H9 (cell line): ENCODE measurements at regions not wholly inside any gene's neighbourhood (a gene's known extent, or its start where the extent isn't known, plus 50 kb on each side); places are given as distances from the start of the nearest gene placed in this dataset.

Experiments
- DNase-seq: peaks from one replicate; pipeline ENCODE4 v3.0.0-alpha.2; 2017
- H2AFZ ChIP-seq: one replicate; pipeline ENCODE4 v1.6.1; 2013; ENCODE audit warnings: mild to moderate bottlenecking, low read length, control low read depth, moderate library complexity
- H2AK5ac ChIP-seq: 2 replicates; pipeline ENCODE4 v1.6.1; 2013; ENCODE audit warnings: low read length, control low read depth, mixed read lengths; ENCODE audit not compliant: insufficient read length
- H2BK120ac ChIP-seq: one replicate; pipeline ENCODE4 v1.6.1; 2013; ENCODE audit warnings: low read depth, mild to moderate bottlenecking, low read length, control low read depth, inconsistent platforms; ENCODE audit not compliant: poor library complexity, severe bottlenecking
- H2BK12ac ChIP-seq: 2 replicates; pipeline ENCODE4 v1.6.1; 2013; ENCODE audit warnings: low read length, control low read depth, mixed read lengths, low read depth; ENCODE audit not compliant: insufficient read length
- H2BK15ac ChIP-seq: 2 replicates; pipeline ENCODE4 v1.6.1; 2013; ENCODE audit warnings: low read depth, low read length, control low read depth
- H2BK20ac ChIP-seq: one replicate; pipeline ENCODE4 v1.6.1; 2013; ENCODE audit warnings: low read depth, mild to moderate bottlenecking, low read length, control low read depth, inconsistent platforms; ENCODE audit not compliant: poor library complexity, severe bottlenecking
- H2BK5ac ChIP-seq: 2 replicates; pipeline ENCODE4 v1.6.1; 2013; ENCODE audit warnings: low read length, control low read depth, mixed read lengths; ENCODE audit not compliant: insufficient read length
- H3K14ac ChIP-seq: 2 replicates; pipeline ENCODE4 v1.6.1; 2013; ENCODE audit warnings: low read length, control low read depth; ENCODE audit not compliant: insufficient read depth
- H3K18ac ChIP-seq: 2 replicates; pipeline ENCODE4 v1.6.1; 2013; ENCODE audit warnings: low read depth, mild to moderate bottlenecking, mixed read lengths, low read length, control low read depth; ENCODE audit not compliant: insufficient read length
- H3K23ac ChIP-seq: 2 replicates; pipeline ENCODE4 v1.6.1; 2013; ENCODE audit warnings: low read length, control low read depth, mixed read lengths, low read depth; ENCODE audit not compliant: insufficient read length
- H3K23me2 ChIP-seq: 2 replicates; pipeline ENCODE4 v1.6.1; 2013; ENCODE audit warnings: low read depth, mild to moderate bottlenecking, mixed read lengths, low read length, control low read depth; ENCODE audit not compliant: insufficient read length, poor library complexity, severe bottlenecking
- H3K27ac ChIP-seq: 2 replicates; pipeline ENCODE4 v1.5.1; 2013; ENCODE audit warnings: low read length, control low read depth, mixed read lengths, low read depth; ENCODE audit not compliant: insufficient read length
- H3K27me3 ChIP-seq: 2 replicates; pipeline ENCODE4 v1.6.1; 2013; ENCODE audit warnings: low read length, control low read depth, inconsistent platforms; ENCODE audit not compliant: insufficient read depth
- H3K4ac ChIP-seq: 2 replicates; pipeline ENCODE4 v1.6.1; 2013; ENCODE audit warnings: low read depth, mild to moderate bottlenecking, control low read depth, inconsistent platforms, low read length, moderate library complexity
- H3K4me1 ChIP-seq: 2 replicates; pipeline ENCODE4 v1.6.1; 2013; ENCODE audit warnings: low read length, control low read depth, inconsistent platforms; ENCODE audit not compliant: insufficient read depth
- H3K4me2 ChIP-seq: 2 replicates; pipeline ENCODE4 v1.6.1; 2013; ENCODE audit warnings: low read length, control low read depth, mixed read lengths; ENCODE audit not compliant: insufficient read length, insufficient read depth
- H3K56ac ChIP-seq: 2 replicates; pipeline ENCODE4 v1.6.1; 2013; ENCODE audit warnings: low read depth, mild to moderate bottlenecking, mixed read lengths, low read length, control low read depth; ENCODE audit not compliant: insufficient read length
- H3K79me1 ChIP-seq: 2 replicates; pipeline ENCODE4 v1.6.1; 2013; ENCODE audit warnings: low read depth, mild to moderate bottlenecking, moderate library complexity, low read length, control low read depth, inconsistent platforms; ENCODE audit not compliant: insufficient read depth, poor library complexity, severe bottlenecking
- H3K79me2 ChIP-seq: 2 replicates; pipeline ENCODE4 v1.6.1; 2013; ENCODE audit warnings: low read length, control low read depth, inconsistent platforms; ENCODE audit not compliant: insufficient read depth
- H3K9ac ChIP-seq: 2 replicates; pipeline ENCODE4 v1.6.1; 2013; ENCODE audit warnings: low read length, control low read depth, mixed read lengths; ENCODE audit not compliant: insufficient read length; ENCODE audit errors: extremely low read depth
- H3K9me3 ChIP-seq: one replicate; pipeline ENCODE4 v1.6.1; 2013; ENCODE audit warnings: low read depth, low read length, inconsistent platforms; ENCODE audit not compliant: control insufficient read depth
- H3T11ph ChIP-seq: one replicate; pipeline ENCODE4 v1.6.1; 2013; ENCODE audit warnings: mild to moderate bottlenecking, low read length, control low read depth, inconsistent platforms
- H4K20me1 ChIP-seq: one replicate; pipeline ENCODE4 v1.6.1; 2013; ENCODE audit not compliant: control insufficient read depth, insufficient read length, insufficient read depth
- H4K5ac ChIP-seq: 2 replicates; pipeline ENCODE4 v1.6.1; 2013; ENCODE audit warnings: low read depth, mild to moderate bottlenecking, mixed read lengths, low read length, control low read depth; ENCODE audit not compliant: insufficient read length
- H4K8ac ChIP-seq: replicated peaks from 2 replicates; pipeline ENCODE4 v1.6.1; 2013; ENCODE audit warnings: low read length, control low read depth, mixed read lengths, low read depth; ENCODE audit not compliant: insufficient read length
- H4K91ac ChIP-seq: 2 replicates; pipeline ENCODE4 v1.6.1; 2013; ENCODE audit warnings: low read depth, mild to moderate bottlenecking, moderate library complexity, mixed read lengths, low read length, control low read depth; ENCODE audit not compliant: insufficient read length
- H3K27ac Mint-ChIP-seq, 3 experiments: 2 replicates in 2 of 3; 3 replicates in 1 of 3; pipeline ENCODE4 v1.8.0; 2020 to 2021; ENCODE audit warnings: mixed read lengths in 3 of 3, mild to moderate bottlenecking in 1 of 3, moderate library complexity in 1 of 3
- H3K27me3 Mint-ChIP-seq: 2 replicates; pipeline ENCODE4 v1.8.0; 2021; ENCODE audit warnings: low read depth, mild to moderate bottlenecking, moderate library complexity, mixed read lengths
- H3K36me3 Mint-ChIP-seq, 3 experiments: 2 replicates in 2 of 3; 3 replicates in 1 of 3; pipeline ENCODE4 v1.8.0; 2020 to 2021; ENCODE audit warnings: low read depth in 3 of 3, mixed read lengths in 3 of 3; ENCODE audit not compliant: insufficient read depth in 1 of 3
- H3K4me1 Mint-ChIP-seq, 2 experiments: 2 replicates each; pipeline ENCODE4 v1.8.0; 2020; ENCODE audit warnings: mixed read lengths in 2 of 2
- H3K4me3 Mint-ChIP-seq, 2 experiments: 2 replicates in 1 of 2; 3 replicates in 1 of 2; pipeline ENCODE4 v1.8.0; 2020 to 2021; ENCODE audit warnings: mild to moderate bottlenecking in 2 of 2, mixed read lengths in 2 of 2, moderate library complexity in 1 of 2
- H3K9me3 Mint-ChIP-seq, 2 experiments: 2 replicates in 1 of 2; 3 replicates in 1 of 2; pipeline ENCODE4 v1.8.0; 2020; ENCODE audit warnings: mild to moderate bottlenecking in 2 of 2, mixed read lengths in 2 of 2, moderate library complexity in 1 of 2
- WGBS: extraction: QIAGEN DNeasy Blood & Tissue Kit; methylation state at CpG from one replicate; pipeline ENCODE4 v1.1.7; 2013; ENCODE audit warnings: missing lambda C conversion rate, low lambda C conversion rate, mixed read lengths; ENCODE audit not compliant: insufficient read length; ENCODE audit errors: extremely low coverage; 5-methylcytosine and 5-hydroxymethylcytosine counted together
- TF ChIP-seq, protein P1 (sequence below): fragments of 200-600 bp; sonication (generic); conservative IDR thresholded peaks from 3 replicates; pipeline ENCODE4 v1.8.0; 2021; ENCODE audit warnings: antibody characterized with exemption, mild to moderate bottlenecking

GRCh38 chr12:82146740-82147139 is 211.4 kb downstream of the CCDC59 start:
- no peak overlapping the region for H2AK5ac ChIP-seq
- no peak overlapping the region for H2BK120ac ChIP-seq
- H4K5ac ChIP-seq = no peak overlapping the region
- H3K27ac Mint-ChIP-seq = peak overlapping the region in 2 of 3 experiments; percentile 34 to 91; a peak in 2 of 7 replicates
- H4K91ac ChIP-seq = no peak overlapping the region
- no CpG with 5 or more reads among the region's 3 CpGs for WGBS
- H3K36me3 Mint-ChIP-seq = peaks cover 13 to 28% (median 18%) of the 10 kb centered on the region in 3 experiments
- H2BK20ac ChIP-seq = no peak overlapping the region
- no peak overlapping the region for H2BK15ac ChIP-seq
- H3K56ac ChIP-seq = no peak overlapping the region
- no peak overlapping the region for H4K8ac ChIP-seq
- H3K4ac ChIP-seq = no peak overlapping the region
- H4K20me1 ChIP-seq = no peaks in the 10 kb centered on the region
- H3K23ac ChIP-seq = no peak overlapping the region
- no peaks in the 10 kb centered on the region for H3K79me2 ChIP-seq
- no peak overlapping the region for H3K9ac ChIP-seq
- TF ChIP-seq, protein P1, sequence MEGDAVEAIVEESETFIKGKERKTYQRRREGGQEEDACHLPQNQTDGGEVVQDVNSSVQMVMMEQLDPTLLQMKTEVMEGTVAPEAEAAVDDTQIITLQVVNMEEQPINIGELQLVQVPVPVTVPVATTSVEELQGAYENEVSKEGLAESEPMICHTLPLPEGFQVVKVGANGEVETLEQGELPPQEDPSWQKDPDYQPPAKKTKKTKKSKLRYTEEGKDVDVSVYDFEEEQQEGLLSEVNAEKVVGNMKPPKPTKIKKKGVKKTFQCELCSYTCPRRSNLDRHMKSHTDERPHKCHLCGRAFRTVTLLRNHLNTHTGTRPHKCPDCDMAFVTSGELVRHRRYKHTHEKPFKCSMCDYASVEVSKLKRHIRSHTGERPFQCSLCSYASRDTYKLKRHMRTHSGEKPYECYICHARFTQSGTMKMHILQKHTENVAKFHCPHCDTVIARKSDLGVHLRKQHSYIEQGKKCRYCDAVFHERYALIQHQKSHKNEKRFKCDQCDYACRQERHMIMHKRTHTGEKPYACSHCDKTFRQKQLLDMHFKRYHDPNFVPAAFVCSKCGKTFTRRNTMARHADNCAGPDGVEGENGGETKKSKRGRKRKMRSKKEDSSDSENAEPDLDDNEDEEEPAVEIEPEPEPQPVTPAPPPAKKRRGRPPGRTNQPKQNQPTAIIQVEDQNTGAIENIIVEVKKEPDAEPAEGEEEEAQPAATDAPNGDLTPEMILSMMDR = no peak
- no peak overlapping the region for H3K18ac ChIP-seq
- H3K4me2 ChIP-seq = no peak overlapping the region
- no peak overlapping the region for H3K27ac ChIP-seq
- no peak overlapping the region for H2AFZ ChIP-seq
- H3K14ac ChIP-seq = no peak overlapping the region
- H2BK5ac ChIP-seq = no peak overlapping the region
- peak; percentile 46 for DNase-seq
- H3K4me3 Mint-ChIP-seq = no peak overlapping the region
- H3T11ph ChIP-seq = no peak overlapping the region
- no peaks in the 10 kb centered on the region for H3K79me1 ChIP-seq
- H3K9me3 Mint-ChIP-seq = peaks cover 13% of the 10 kb centered on the region in 2 experiments; a peak in 4 of 5 replicates
- H3K9me3 ChIP-seq = no peaks in the 10 kb centered on the region
- no peaks in the 10 kb centered on the region for H3K23me2 ChIP-seq
- H3K27me3 ChIP-seq = no peaks in the 10 kb centered on the region
- H3K27me3 Mint-ChIP-seq = no peaks in the 10 kb centered on the region
- H3K4me1 Mint-ChIP-seq = peaks cover 11 to 16% of the 10 kb centered on the region in 2 experiments
- H2BK12ac ChIP-seq = no peak overlapping the region
- H3K4me1 ChIP-seq = no peaks in the 10 kb centered on the region
